Activated naive CD4-positive, alpha-beta T cell treated with Interleukin-2 at 50 U/mL for 16 hours (primary cell): ENCODE measurements at regions not wholly inside any gene's neighbourhood (a gene's known extent, or its start where the extent isn't known, plus 50 kb on each side); places are given as distances from the start of the nearest gene placed in this dataset.

Experiments
- DNase-seq: peaks from one replicate; pipeline ENCODE4 v3.0.0-alpha.2; 2020

DNA sequence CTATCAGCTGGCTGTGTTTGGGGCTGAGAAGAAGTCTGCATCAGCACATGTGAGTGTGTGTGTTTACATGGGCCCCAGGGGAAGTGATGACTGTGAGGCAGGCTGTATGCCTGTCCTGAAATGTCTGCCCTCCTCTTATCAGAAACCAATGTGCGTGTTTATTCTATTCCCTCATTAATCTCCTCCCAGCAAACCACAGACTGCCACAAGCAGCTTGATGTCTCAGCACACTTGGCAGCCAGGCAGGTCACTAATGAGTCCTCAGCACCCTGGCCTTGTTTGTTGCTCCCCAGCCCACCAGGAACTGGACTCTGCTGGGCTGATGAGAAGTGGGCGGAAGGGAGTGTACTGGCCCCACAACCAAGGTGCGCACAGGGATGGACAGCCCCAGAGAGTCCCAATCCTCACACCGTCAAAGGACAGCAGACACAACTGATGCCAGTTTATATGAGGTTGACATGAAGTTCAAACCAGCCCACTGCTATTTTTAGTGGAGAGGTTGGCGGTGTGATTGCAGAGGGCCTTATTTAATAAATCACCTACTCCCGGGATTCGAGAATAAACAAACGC lies 225.8 kb downstream of the ETS1 start:
- DNase-seq = no peak

DNA sequence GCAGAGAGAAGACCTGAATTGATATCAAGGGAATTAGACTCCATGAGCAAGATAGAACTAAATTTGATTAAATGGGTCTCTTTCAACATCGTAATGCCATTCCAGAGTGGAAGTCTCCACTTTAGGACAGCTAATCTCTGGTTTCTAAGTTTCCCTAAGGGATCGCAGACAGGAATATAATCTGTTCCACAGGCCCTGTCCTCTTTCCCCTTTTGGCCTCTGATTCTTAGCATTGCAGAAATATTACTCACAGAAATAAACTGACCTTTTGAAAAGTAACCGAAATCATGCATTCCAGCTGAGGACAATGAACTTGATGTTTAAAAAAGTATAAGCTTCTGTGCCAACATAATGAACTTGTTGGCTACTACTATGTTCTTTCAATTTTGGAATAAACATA lies 227.8 kb downstream of the ETS1 start:
- no peak for DNase-seq

DNA sequence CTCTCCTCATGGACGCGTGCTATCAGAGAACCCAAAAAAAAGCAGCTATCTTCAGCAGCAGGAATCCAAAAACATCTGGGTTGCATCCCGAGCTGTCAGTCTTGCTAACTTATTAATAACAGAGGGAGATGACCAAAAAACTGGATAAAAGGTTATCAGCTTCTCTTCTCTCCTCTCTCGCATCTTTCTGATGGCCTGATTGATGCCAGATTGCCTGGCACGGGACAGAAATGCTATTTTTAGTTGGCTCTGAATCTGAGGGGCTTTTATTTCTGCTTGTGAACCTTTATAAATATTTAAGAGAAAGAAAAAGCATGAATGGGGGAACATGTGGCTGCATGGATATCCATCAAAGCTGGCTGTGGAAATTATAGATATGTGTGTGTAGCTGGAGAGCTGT lies 230.3 kb downstream of the ETS1 start:
- DNase-seq = no peak

DNA sequence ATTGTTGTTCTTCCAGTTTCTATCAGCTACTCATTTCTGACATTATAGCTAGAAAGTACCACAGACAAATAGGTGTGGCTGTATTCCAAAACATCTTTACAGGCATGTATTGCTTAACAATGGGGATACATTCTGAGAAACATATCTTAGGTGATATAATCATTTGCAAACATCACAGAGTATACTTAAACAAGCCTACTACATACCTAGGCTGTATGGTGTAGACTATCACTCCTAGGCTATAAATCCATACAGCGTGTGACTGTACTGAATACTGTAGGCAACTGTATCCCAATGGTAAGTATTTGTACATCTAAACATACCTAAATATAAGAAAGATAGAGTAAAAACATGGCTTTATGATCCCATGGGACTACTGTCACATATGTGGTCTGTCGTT lies 231.8 kb downstream of the ETS1 start:
- no peak for DNase-seq

DNA sequence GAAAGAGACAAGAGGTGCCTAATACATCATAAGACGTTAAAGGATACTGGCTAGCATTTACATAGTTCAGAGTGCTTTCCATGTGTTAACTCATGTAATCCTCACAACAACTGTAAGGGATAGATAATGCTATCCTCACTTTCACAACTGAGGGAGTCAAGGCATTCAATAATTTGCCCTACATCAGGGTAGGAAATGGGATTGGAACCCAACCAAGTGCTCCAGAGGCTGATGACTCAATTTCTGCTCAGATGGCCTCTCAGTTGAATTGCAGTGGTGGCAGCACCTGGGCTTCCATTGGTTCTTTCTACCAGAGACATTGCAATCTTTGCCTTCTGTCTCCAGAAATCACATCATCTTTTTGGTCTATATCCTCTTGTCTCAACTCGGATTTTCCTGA lies 232.9 kb downstream of the ETS1 start:
- DNase-seq = no peak

DNA sequence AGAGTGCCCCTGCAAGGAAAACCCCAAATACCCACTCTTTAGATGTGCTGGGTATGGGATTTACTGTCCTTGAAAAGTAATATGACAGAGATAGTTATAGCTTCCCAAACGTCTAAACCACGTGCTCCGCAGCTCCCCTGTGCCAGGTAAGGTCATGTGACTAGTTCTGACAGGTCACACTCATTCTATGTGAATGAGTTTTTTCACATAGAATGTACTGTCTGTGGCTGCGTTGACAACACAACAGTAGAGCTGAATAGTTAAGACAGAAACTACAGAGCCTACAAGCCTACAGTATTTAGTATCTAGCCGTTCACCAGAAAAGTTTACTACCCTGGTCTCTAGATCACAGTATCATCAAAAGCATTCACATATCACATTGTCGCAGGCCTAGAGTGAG lies 236.2 kb downstream of the ETS1 start:
- DNase-seq = no peak

DNA sequence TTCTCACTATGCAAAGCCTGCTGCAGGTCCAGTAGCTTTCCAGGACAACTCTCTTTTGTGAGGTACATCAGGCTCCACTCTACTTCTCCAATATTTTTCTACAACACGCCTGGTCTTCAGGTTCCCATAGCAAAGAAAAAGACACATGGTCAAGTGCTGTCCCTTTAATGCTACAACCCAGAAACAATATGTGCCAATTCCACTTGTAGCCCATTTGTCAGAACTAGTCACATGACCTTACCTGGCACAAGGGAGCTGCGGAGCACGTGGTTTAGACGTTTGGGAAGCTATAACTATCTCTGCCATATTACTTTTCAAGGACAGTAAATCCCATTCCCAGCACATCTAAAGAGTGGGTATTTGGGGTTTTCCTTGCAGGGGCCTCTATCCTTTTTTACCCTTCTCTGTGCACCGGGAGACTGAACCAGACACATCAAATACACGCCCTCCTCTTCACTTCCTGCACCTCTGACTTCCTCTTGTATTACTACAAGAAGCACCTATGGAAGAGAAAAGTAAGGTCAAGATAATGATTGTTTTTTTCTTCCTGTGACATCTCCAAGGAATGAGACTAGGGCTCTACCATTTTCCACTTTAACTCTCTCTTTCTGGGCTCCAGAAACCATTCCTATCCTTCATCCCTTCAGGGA lies 237.6 kb downstream of the ETS1 start:
- no peak for DNase-seq

DNA sequence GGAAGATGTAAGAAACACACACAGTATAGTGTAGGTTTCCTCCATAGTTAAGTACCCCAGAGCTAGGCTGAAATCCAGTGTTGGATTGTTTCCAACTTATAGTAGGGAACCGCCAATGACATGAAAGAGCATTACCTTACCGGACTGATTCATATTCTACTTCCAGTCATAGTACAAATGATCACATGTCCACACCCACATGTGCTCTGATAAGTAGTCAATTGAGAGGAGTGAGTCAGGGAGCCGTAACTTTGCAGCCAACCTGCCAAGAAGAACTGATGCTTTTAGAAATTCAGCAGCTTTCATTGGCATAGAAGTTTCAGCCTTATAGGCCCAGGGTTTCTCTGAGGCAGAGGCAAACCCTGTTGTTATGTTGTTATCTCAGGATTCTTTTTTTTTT lies 240.6 kb downstream of the ETS1 start:
- peak; percentile 55 for DNase-seq

DNA sequence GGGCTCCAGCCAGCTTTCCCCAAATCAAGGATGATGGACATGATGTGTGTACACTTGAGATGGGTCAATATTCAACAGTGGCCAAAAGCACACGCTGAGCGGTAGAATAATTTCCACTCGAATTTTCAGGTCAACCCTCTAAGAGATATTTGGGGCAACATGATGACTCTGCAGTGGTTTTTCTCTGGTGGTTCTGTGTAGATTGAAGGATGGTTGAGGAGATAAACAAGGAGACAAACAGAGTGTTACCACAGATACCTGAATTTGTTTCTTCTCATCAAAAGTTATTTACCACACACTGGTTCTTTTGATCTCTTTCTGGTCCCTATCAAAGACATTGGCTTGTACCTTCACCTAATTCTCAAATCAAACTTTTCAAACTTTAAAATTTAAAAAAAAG lies 242.0 kb downstream of the ETS1 start:
- DNase-seq = no peak

DNA sequence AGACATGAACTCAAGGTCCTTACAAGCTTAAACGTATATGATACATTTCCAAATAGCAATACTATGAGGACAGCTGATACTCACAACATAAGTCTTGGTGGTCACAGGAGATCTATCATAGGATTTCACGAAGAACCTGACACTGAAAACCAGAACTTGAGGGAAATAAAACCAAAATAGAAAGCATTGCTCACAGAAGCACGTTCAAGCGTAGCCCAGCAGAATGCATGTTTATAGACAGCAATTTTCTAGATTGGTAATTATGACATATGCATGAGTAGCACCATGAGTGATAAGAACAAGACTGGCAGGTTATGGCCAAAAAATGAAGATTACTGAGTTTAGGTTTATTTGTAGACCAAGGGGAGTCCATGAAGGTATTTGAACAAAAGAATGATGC lies 243.5 kb downstream of the ETS1 start:
- DNase-seq = no peak

DNA sequence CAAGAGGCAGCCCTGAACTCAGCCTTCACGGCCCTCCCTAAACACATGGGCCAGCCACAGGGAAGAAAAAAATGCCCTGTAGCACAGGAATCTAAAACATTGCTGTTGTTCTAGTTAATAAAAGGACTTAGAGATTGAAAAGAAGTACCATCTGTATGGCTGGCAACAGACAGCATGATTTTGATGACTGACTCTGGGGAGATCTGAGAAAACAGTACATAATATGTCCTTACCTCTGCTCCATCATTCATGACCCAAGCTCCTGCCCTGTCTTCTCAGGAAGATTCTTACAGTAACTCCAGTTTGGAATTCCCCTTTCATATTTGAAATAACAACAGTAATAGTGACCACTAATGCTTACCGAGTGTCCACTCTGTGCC lies 244.2 kb downstream of the ETS1 start:
- DNase-seq = no peak

DNA sequence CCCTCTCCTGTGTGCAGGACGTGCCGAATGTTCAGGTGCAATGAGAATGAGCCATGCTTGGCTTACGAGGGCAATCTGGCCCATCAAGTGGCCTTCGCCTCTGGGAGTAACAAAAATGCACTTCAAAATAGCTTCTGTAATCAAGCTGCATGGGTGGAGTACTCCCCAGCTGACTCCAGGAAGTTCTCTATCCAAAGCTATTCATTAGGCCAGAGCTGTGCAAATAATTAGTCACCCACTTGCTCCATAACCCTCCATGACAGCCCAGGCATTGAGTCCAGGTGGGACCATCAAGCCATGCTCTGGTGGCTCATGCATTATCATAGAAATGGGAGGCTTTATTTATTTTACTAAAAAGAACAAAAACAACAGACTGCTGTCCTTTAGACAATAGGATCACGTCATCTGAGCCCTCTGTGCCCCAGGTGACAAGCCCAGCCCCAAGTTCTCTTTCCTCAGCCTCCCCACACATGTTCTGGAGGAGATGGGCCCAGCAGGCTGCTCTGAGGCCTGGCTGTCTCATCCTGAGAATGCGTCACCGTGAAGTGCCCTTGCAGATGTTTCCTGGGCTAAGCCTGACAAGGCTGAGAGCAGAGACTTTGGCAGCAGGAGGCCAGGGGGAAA lies 244.7 kb downstream of the ETS1 start:
- peak; percentile 74 for DNase-seq

DNA sequence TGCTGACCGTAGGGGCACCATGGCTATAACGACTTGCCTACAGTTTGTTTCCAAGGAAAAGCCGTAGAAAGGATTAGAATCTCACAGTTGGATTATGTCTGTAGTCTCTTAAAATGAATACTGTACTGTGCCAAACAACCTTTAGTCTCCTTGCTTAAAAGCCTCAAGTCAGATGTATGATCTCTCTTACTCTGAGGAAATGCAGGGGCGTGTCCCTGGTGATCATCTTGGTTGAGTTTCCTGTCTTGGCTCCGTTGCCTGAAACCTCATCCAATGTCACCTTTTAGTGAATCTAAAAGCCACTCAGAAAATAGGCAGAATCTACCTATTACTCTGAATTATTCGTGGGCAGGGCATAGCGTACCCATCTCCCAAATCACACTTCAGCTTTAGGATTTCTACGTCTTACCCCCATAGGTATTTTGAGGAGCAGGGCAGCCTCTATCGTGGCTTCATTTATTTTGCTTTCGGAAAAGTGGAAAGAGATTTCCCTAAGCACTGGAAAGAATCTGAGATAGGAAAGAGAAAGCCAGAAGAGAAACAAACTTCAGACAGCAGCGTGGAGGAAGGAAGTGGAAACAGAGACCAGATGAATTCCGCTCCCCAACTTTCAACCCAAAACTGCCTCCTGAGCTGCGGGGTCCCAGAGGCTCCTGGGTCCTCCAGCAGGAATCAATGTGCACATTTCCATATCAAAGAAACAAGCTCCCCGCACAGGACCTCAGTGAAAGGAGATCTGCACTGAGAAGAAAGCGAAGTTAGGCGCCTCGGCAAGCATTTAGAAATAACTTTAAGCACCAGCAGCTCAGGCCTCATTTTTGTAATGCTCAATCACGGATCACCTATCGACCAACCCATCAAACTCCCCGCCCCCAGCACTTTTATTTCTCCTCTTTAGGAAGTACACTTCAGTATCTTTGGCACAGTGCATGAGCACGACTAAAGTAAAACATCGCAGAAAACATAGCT lies 245.8 kb downstream of the ETS1 start:
- peak; percentile 48 for DNase-seq

DNA sequence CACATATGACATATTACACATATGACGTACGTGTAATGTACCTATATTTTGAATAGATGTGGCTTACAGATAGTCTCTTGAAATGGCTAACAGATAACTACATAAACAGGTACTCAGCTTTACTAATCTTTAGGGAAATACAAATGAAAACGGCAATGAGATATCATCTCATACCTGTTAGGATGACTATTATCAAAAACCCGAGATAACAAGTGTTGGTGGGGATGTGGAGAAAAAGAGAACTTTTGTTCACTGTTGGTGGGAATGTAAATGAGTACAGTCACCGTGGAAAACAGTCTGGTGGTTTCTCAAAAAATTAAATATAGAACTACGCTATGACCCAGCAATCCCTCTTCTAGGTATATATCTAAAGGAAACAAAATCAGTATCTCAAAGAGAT lies 247.6 kb downstream of the ETS1 start:
- DNase-seq = no peak

DNA sequence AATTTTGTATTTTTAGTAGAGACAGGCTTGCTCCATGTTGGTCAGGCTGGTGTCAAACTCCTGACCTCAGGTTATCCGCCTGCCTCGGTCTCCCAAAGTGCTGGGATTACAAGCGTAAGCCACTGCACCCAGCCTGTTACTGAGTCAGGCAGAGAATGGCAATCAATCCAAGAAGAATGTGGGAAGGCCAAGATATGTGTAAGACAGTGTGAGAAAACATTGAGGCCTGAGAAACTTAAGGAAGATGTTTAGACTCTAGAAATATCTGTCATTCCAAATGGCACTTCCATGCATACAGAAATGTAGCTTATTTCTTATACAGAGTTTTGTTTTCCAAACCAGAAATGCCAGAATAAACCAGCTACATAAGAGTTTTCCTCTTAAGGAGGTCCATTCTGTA lies 248.5 kb downstream of the ETS1 start:
- no peak for DNase-seq

DNA sequence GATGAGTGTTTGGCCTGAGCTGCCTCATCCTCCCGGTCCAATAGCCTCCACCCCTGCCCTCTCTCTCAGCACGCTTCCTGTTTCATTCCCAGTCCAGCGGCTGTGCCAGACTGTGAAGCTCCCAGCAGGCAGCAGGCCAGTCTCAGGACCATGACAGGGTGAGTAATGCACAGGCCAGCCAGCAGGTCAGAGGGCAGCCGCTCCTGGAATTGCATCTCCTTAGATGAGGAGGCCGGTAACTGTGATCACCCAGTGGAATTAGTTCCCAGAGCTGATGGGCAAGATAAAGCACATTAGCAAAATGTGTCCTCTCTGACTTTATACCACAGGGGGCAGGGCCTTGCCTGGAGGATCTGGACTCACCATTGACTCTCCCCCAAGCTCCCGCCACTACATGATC lies 251.2 kb downstream of the ETS1 start:
- DNase-seq = no peak

DNA sequence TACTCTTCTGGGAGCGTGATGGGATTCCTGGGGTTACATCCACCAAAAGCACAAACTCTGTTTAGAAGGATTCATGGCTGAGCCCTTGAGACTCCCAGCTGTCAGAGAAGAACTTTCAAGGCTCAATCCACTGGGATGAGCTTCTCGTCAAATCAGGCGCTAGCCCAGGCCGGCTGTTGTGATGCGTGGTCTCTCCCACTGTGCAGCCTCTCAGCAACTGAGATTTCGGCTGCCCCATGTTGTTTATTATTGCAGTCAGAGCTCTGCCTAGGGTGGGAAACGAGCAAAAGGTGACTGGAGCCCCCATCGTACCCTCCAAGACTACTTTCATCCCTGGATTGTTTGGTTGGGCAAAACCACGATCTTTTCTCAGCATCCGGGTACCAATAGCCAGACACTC lies 251.6 kb downstream of the ETS1 start:
- DNase-seq = no peak

DNA sequence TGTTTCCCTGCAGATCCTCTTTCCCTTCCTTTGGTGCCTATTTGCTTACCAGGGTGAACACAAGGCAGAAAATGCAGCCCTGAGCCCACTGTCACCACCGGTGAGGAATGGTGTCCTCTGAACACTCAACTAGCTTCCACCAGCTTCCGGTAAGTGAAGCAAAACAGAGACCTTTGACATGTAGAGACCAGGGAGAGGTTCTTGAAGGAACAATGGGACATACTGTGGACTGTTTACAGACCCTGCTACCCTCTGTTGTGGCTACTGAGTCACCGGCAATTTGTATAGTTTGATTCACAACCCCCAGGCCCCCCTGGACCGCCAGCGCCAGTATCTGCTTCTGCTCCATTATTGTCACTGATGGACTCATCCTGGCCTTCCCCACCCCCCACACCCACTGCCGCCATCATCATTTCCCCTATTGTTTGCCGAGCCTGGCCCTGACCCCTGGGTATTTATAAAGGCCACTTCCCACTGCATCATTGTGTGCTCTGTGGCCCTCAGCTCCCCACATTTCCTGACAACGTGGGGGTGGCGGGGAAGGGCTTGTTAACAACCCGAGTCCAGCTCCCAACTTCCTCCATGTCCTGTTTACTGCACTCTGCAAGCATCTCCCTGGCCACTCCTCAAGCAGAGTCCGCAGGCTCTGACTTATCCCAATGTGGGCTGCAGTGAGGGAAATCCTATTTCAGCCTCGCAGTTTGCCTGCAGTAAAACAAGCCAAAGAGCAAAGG lies 252.9 kb downstream of the ETS1 start:
- DNase-seq = no peak

DNA sequence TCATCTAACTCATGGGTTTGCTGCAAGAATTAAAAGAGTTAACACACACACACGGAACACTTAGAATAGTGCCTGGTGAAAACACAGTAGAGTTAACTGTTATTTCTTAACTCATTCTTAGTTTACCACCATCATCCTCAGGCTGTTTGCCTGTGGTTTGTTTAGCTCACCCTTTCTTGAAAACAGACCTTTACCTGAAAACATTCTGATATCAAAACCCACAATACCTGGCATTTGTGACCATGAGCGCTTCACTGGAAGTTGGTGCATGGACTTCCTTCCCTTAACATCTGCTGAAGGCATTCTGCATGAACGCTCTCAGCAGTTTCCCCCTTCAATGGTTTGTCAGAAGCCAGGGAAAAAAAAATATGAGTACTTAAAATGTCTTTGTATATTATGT lies 256.0 kb downstream of the ETS1 start:
- DNase-seq = no peak

DNA sequence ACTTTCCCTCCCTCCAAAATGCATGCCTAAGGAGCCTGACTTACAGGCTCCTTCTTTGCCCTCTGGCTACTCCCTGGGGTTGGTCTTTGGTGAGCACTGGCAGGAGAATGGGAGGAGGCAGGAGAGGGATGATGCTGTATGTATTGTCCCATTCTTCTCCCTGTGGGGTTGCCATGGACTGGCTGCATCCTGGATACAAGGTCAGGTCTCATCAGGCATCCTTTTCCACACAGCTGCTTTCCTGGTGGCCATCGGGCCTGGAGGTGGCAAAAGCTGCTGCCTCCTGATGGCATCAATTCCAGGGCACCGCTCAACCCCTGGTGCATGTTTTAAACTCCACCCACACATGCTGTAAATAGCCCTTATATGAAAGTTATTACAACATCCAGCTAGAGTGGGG lies 257.2 kb downstream of the ETS1 start:
- no peak for DNase-seq

DNA sequence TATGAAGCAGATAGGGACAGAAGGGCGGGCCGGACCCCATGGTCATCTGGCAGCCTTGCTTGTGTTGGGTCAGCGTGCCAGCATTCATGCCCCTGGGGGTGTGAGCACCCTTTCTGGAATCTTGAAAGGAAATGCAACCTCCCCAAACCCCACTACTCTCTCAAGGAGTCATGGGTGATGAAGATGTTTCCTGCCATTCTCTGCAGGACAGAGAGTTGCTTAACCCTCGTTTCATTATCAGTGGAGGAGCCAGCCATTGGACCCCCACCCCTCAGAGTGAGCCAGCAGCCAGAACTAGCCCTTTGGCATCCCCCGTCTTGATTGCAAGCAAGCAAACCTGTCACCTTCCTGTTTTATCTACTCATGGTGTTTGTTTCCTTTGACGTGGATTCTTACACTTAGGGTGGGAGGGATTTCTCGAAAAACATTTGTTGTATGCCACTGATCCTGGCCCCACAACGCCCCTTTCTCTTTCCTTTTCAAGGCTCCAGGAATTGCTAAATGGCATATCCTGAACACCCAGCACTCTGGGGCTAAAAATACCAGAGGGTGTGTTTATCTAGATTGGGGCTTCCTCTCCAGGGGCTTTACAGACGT lies 258.3 kb downstream of the ETS1 start:
- no peak for DNase-seq

DNA sequence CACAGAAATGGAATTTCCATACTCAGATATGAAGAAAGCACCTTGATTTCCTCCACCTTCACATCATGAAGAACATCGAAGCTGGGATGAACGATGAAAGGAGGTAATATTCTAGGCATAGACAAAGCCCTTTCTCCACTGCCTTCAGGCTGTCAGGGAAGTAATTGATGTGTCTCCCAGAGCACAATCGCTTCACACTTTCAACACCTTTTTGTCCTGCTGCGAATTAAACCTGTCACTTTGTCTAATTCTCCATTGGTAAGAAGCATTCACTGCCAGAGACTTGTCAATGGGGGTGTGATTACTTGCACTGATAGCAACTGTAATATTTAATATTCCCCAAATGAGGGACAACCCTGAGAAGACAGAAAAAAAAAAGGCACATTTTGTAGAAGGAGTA lies 260.1 kb downstream of the ETS1 start:
- DNase-seq = no peak

DNA sequence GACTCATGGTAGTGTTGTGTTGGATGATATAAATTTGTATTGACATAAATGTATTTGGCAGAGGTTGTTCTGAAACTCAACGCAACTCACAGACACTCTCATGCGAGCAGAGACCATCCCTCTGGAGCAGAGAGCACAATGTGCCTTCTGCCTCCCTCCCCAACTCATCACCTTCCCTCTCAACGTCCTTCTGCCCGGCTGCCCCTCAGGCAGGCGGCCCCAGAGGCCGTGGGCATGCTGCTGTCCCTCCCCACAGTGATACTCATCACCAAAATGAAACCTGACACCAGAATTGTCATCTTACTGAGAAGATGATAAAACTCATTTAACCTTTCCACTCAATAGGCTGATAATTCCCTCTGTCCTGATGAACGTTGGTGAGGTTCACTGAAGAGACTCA lies 260.6 kb downstream of the ETS1 start:
- DNase-seq = no peak
